PC-9 (cell line): ENCODE measurements at regions not wholly inside any gene's neighbourhood (a gene's known extent, or its start where the extent isn't known, plus 50 kb on each side); places are given as distances from the start of the nearest gene placed in this dataset.

ENCODE experiments used
- BruUV-seq: library from RNA; stranded (reverse); fragments of 400-500 nt; replicated peaks from 2 replicates; lab custom pipeline; 2021; lab: Mats Ljungman, UMichigan
- CTCF ChIA-PET: fragments of 300-600 bp; sonication (Branson Sonifier 250); formaldehyde crosslinking; loops from one replicate; lab custom pipeline; 2022; ENCODE audit warnings: antibody characterized with exemption; lab: Charles Lee
- POLR2A ChIA-PET: fragments of 300-600 bp; sonication (Branson Sonifier 250); formaldehyde crosslinking; loops from one replicate; lab custom pipeline; 2022; ENCODE audit warnings: antibody characterized with exemption; ENCODE audit not compliant: unreplicated experiment; lab: Charles Lee
- DNase-seq, 2 experiments: peaks; one replicate each; pipeline versions ENCODE4 v3.0.0 to v3.0.0-alpha.2; 2015 to 2022; ENCODE audit warnings: mixed read lengths in 1 of 2
- H2AFZ ChIP-seq: fragments of 200-600 bp; sonication (generic); 2 replicates; pipeline ENCODE4 v1.8.1; 2017; ENCODE audit warnings: antibody characterized with exemption
- H3F3A ChIP-seq: fragments of 200-600 bp; sonication (generic); 2 replicates; pipeline ENCODE4 v1.8.1; 2017; ENCODE audit warnings: antibody characterized with exemption, mild to moderate bottlenecking, low read depth; ENCODE audit not compliant: insufficient read depth
- H3K27ac ChIP-seq: fragments of 200-600 bp; sonication (generic); 2 replicates; pipeline ENCODE4 v1.6.1; 2016; ENCODE audit warnings: mixed run types
- H3K27me3 ChIP-seq: fragments of 200-600 bp; sonication (generic); 2 replicates; pipeline ENCODE4 v1.6.1; 2016; ENCODE audit warnings: low read depth, mixed run types; ENCODE audit not compliant: insufficient read depth
- H3K36me3 ChIP-seq: fragments of 200-600 bp; sonication (generic); 2 replicates; pipeline ENCODE4 v1.6.1; 2016; ENCODE audit warnings: low read depth, mixed run types
- H3K4me1 ChIP-seq: fragments of 200-600 bp; sonication (generic); replicated peaks from 2 replicates; pipeline ENCODE4 v1.6.1; 2016; ENCODE audit warnings: mixed run types; ENCODE audit not compliant: insufficient read depth
- H3K4me2 ChIP-seq: fragments of 200-600 bp; sonication (generic); 2 replicates; pipeline ENCODE4 v1.6.1; 2017; ENCODE audit warnings: mixed run types
- H3K4me3 ChIP-seq: fragments of 200-600 bp; sonication (generic); 2 replicates; pipeline ENCODE4 v1.6.1; 2016; ENCODE audit warnings: mixed run types
- H3K79me2 ChIP-seq: fragments of 200-600 bp; sonication (generic); 2 replicates; pipeline ENCODE4 v1.6.1; 2017; ENCODE audit warnings: low read depth, mixed run types
- H3K9me2 ChIP-seq: fragments of 200-600 bp; sonication (generic); 2 replicates; pipeline ENCODE4 v1.8.1; 2017; ENCODE audit warnings: mild to moderate bottlenecking; ENCODE audit not compliant: insufficient read depth
- H3K9me3 ChIP-seq: fragments of 200-600 bp; sonication (generic); 2 replicates; pipeline ENCODE4 v1.8.1; 2016; ENCODE audit warnings: low read depth; ENCODE audit not compliant: insufficient read depth
- H4K20me1 ChIP-seq: fragments of 200-600 bp; sonication (generic); 2 replicates; pipeline ENCODE4 v1.8.1; 2017; ENCODE audit not compliant: insufficient read depth
- CTCF ChIP-seq: fragments of 200-600 bp; sonication (generic); conservative IDR thresholded peaks from 2 replicates; pipeline ENCODE4 v1.6.1; 2017; ENCODE audit warnings: mixed run types, antibody characterized with exemption, mild to moderate bottlenecking, moderate library complexity
- EZH2 ChIP-seq: fragments of 200-600 bp; sonication (generic); IDR thresholded peaks from 2 replicates; pipeline ENCODE4 v1.8.0; 2017; ENCODE audit warnings: antibody characterized with exemption, low read depth
- intact Hi-C: fragments of 100-400 bp; cut with micrococcal nuclease; formaldehyde crosslinking; loops from one replicate; pipeline ENCODE4 v1.10.0; 2022; ENCODE audit not compliant: unreplicated experiment

- Histone ChIP-seq H3F3A (peaks cover 7% of the 10 kb centered on the region; the same call in 1 of the 2 replicates), H3K79me2 (no peaks in the 10 kb centered on the region), H3K4me3 (no peak overlapping the region), H4K20me1 (no peaks in the 10 kb centered on the region), H3K27me3 (no peaks in the 10 kb centered on the region), H3K9me2 (no peaks in the 10 kb centered on the region), H3K36me3 (no peaks in the 10 kb centered on the region), H3K9me3 (no peaks in the 10 kb centered on the region), H3K27ac (no peak overlapping the region), H2AFZ (no peak overlapping the region), H3K4me1 (peaks cover 12% of the 10 kb centered on the region), H3K4me2 (no peak overlapping the region)
- intact Hi-C loops: no loop called here
- CTCF ChIA-PET: no interaction called here
- no peak for DNase-seq
- TF ChIP-seq EZH2: no peak
- no peak for TF ChIP-seq CTCF
- no TSS peak for BruUV-seq
- POLR2A ChIA-PET: no interaction called here
These were observed 196.3 kb downstream of the PALM2AKAP2 start for GRCh38 chr9:109976303-109976702.

- CTCF ChIA-PET: no interaction called here
- H3K9me3 ChIP-seq: no peaks in the 10 kb centered on the region
- no peaks in the 10 kb centered on the region for H3K27me3 ChIP-seq
- no peak overlapping the region for H2AFZ ChIP-seq
- no peaks in the 10 kb centered on the region for H4K20me1 ChIP-seq
- BruUV-seq: no TSS peak
- no peak for TF ChIP-seq EZH2
- H3K4me1 ChIP-seq: peaks cover 17% of the 10 kb centered on the region
- H3K4me2 ChIP-seq: no peak overlapping the region
- no peak overlapping the region for H3K4me3 ChIP-seq
- DNase-seq: no peak
- no peaks in the 10 kb centered on the region for H3K9me2 ChIP-seq
- POLR2A ChIA-PET: no interaction called here
- H3K79me2 ChIP-seq: no peaks in the 10 kb centered on the region
- no peaks in the 10 kb centered on the region for H3K36me3 ChIP-seq
- peaks cover 7% of the 10 kb centered on the region; the same call in 1 of the 2 replicates for H3F3A ChIP-seq
- H3K27ac ChIP-seq: no peak overlapping the region
- intact Hi-C loops: no loop called here
These were observed 197.5 kb downstream of the PALM2AKAP2 start for GRCh38 chr9:109977521-109977920.

- no TSS peak for BruUV-seq
- TF ChIP-seq CTCF (no peak), EZH2 (no peak)
- ChIA-PET CTCF (no interaction called here), POLR2A (no interaction called here)
- Histone ChIP-seq H3K9me2 (no peaks in the 10 kb centered on the region), H3K79me2 (no peaks in the 10 kb centered on the region), H4K20me1 (no peaks in the 10 kb centered on the region), H3K36me3 (no peaks in the 10 kb centered on the region), H3K4me3 (no peak overlapping the region), H2AFZ (no peak overlapping the region), H3K4me1 (peaks cover 20% of the 10 kb centered on the region), H3K27ac (no peak overlapping the region), H3K4me2 (peak overlapping the region; percentile 28), H3K9me3 (no peaks in the 10 kb centered on the region), H3F3A (peaks cover 7% of the 10 kb centered on the region; the same call in 1 of the 2 replicates), H3K27me3 (no peaks in the 10 kb centered on the region)
- peak in 1 of 2 experiments; percentile 87 for DNase-seq
- intact Hi-C loops: no loop called here
These were observed 201.1 kb downstream of the PALM2AKAP2 start for GRCh38 chr9:109981091-109981490.

- Histone ChIP-seq H3K9me3 (no peaks in the 10 kb centered on the region), H3K9me2 (no peaks in the 10 kb centered on the region), H3K4me2 (no peak overlapping the region), H3K4me1 (peaks cover 16% of the 10 kb centered on the region), H3K27ac (no peak overlapping the region), H3K79me2 (no peaks in the 10 kb centered on the region), H3F3A (no peaks in the 10 kb centered on the region), H3K4me3 (no peak overlapping the region), H4K20me1 (no peaks in the 10 kb centered on the region), H2AFZ (no peak overlapping the region), H3K36me3 (no peaks in the 10 kb centered on the region), H3K27me3 (no peaks in the 10 kb centered on the region)
- no TSS peak for BruUV-seq
- CTCF ChIA-PET: interaction anchor here (0.6 kb wide), 1 partner anchor 102 kb away, joined by 5 read pairs; no protein-coding TSS in a partner anchor
- peak in 1 of 2 experiments; percentile 74 for DNase-seq
- POLR2A ChIA-PET: interaction anchor here (0.5 to 0.6 kb wide), 3 partner anchors 45 to 461 kb away, joined by 4 to 6 read pairs (median 5); no protein-coding TSS in a partner anchor
- TF ChIP-seq CTCF (no peak), EZH2 (no peak)
- intact Hi-C loops: loop anchor here (2.0 kb wide), 1 partner anchor 62 kb away; no protein-coding TSS in a partner anchor
These were observed 206.6 kb downstream of the PALM2AKAP2 start for GRCh38 chr9:109986521-109986991.
